ENCODE measurements at regions not wholly inside any gene's neighbourhood (a gene's known extent, or its start where the extent isn't known, plus 50 kb on each side); places are given as distances from the start of the nearest gene placed in this dataset.

DNA sequence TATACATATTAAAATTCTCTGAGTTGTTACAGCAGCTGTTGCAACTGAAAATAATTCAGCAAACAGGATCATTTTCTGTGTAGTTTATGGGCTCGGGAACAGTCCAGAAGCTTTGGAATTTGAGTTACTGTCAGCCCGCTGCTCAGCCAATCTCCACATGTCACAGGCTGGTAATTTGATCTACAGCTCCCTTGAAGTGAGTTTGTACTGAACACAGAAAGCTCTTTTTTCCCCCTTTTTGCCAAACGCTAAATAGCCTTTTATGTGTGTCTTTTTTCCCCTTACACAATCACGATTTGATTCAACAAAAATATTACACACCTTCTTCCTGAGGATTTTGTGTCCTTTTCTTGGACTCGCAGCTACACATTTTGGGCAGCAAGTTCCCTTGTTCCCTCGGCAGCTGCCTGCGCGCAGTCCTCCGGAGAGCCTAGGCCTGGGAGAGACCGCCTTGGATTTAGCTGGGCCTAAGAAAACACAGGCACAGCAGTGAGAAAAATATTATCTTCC, 371.4 kb downstream of the KCNRG start:
- peaks cover 0 to 17% (median 3%) of the 10 kb centered on the region in 11 donors for H3K9me3 Mint-ChIP-seq
- peaks cover 0 to 4% (median 0%) of the 10 kb centered on the region in 5 donors for H3K36me3 Mint-ChIP-seq
- H3K36me3 ChIP-seq (ENCODE audit: control insufficient read depth in 2 of 3, insufficient read depth in 3 of 3, low read length in 3 of 3): no peaks in the 10 kb centered on the region
- CTCF ChIA-PET: interaction anchor here (0.6 to 1.2 kb wide), 3 partner anchors 25 to 410 kb away, joined by 3 to 4 read pairs (median 3); no protein-coding TSS in a partner anchor
- H3K9me3 ChIP-seq (ENCODE audit: control insufficient read depth in 2 of 3, low read length in 3 of 3): no peaks in the 10 kb centered on the region
- ATAC-seq (no peak), DNase-seq (no peak)
- peaks cover 0 to 6% of the 10 kb centered on the region in 2 donors for H3K4me1 ChIP-seq (ENCODE audit: control insufficient read depth in 2 of 2, insufficient read depth in 2 of 2, low read length in 2 of 2)
- H3K4me3 ChIP-seq (ENCODE audit: low read length): no peak overlapping the region
- POLR2A ChIA-PET: interaction anchor here (0.7 kb wide), 1 partner anchor 120 kb away, joined by 6 read pairs; no protein-coding TSS in a partner anchor
- H3K27ac ChIP-seq (ENCODE audit: low read depth, low read length): no peak overlapping the region
- H3K27me3 ChIP-seq (ENCODE audit: control insufficient read depth in 2 of 2, insufficient read depth in 2 of 2, low read length in 2 of 2): no peaks in the 10 kb centered on the region
- H3K27me3 Mint-ChIP-seq: peaks cover 0 to 36% (median 0%) of the 10 kb centered on the region in 5 donors
- H3K27ac Mint-ChIP-seq: no peak overlapping the region
- H3K4me1 Mint-ChIP-seq: peaks cover 0 to 5% (median 0%) of the 10 kb centered on the region in 7 donors
- intact Hi-C loops (cut with micrococcal nuclease): loop anchor here in 1 of 2 donors (1.0 to 5.0 kb wide), 3 partner anchors 301 to 526 kb away; no protein-coding TSS in a partner anchor
- peak overlapping the region in 1 of 10 donors; percentile 6 for H3K4me3 Mint-ChIP-seq

DNA sequence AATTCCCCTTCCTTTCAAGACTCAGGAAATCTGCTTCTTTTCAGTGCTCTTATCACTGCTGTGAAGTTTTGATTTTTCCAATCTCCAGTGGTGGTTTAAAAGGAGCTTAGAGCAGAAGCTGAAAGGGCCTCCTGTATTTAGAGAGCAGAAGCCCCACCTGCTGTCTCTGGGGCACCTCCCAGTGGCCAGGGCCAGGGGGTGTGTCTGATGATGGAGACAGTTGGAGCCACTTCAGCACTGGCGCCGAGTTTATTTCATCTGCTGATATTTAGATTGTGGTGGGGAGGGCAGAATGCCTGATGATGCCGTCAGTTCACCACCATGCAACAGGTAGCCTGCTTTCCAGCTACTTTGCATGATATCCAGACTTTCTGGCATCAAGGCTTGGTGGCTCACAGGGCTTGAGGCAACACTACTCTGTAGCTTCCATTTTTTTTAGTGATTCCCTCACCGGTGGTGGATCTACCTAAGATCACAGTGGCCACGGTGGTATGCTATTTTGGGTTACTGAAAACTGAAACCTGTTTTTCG, 371.9 kb downstream of the KCNRG start:
- H3K4me1 ChIP-seq (ENCODE audit: control insufficient read depth in 2 of 2, insufficient read depth in 2 of 2, low read length in 2 of 2): peaks cover 0 to 6% of the 10 kb centered on the region in 2 donors
- ATAC-seq (peak; percentile 47), DNase-seq (peak in 2 of 9 donors; percentile 16 to 24)
- H3K36me3 Mint-ChIP-seq: peaks cover 0 to 4% (median 0%) of the 10 kb centered on the region in 5 donors
- intact Hi-C loops (cut with micrococcal nuclease): loop anchor here in 1 of 2 donors (1.0 to 5.0 kb wide), 3 partner anchors 302 to 525 kb away; no protein-coding TSS in a partner anchor
- ChIA-PET POLR2A (no interaction called here), CTCF (interaction anchor here (0.6 to 1.2 kb wide), 3 partner anchors 26 to 411 kb away, joined by 3 to 4 read pairs (median 3); no protein-coding TSS in a partner anchor)
- H3K9me3 Mint-ChIP-seq: peaks cover 0 to 12% (median 0%) of the 10 kb centered on the region in 11 donors
- no peaks in the 10 kb centered on the region for H3K27me3 ChIP-seq (ENCODE audit: control insufficient read depth in 2 of 2, insufficient read depth in 2 of 2, low read length in 2 of 2)
- no peaks in the 10 kb centered on the region for H3K36me3 ChIP-seq (ENCODE audit: control insufficient read depth in 2 of 3, insufficient read depth in 3 of 3, low read length in 3 of 3)
- peaks cover 0 to 39% (median 0%) of the 10 kb centered on the region in 5 donors for H3K27me3 Mint-ChIP-seq
- H3K4me3 Mint-ChIP-seq: no peak overlapping the region
- H3K4me1 Mint-ChIP-seq: peaks cover 0 to 5% (median 0%) of the 10 kb centered on the region in 7 donors
- no peak overlapping the region for H3K4me3 ChIP-seq (ENCODE audit: low read length)
- no peak overlapping the region for H3K27ac Mint-ChIP-seq
- no peaks in the 10 kb centered on the region for H3K9me3 ChIP-seq (ENCODE audit: control insufficient read depth in 2 of 3, low read length in 3 of 3)
- H3K27ac ChIP-seq (ENCODE audit: low read depth, low read length): no peak overlapping the region

DNA sequence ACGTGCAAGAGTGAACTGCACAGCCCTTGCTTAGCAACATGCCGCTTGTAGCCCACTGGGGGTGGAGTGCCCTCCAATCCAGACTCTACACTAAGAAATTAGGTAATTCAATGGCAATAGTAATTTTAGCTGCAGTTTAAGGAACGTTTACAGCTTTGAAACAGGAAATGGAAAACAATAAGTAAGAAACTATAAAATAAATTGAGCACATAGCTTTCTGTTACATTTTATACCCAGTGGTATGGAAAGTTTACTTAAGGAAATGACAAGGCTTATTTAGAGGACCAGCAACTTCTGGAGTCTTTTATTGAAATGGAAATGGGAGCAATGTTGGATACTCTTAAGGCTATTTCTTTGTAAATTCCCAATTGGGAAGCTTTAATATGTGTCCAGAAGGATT, 373.2 kb downstream of the KCNRG start:
- H3K4me1 Mint-ChIP-seq: peaks cover 0 to 5% (median 0%) of the 10 kb centered on the region in 7 donors
- Histone ChIP-seq H3K36me3 (ENCODE audit: control insufficient read depth in 2 of 3, insufficient read depth in 3 of 3, low read length in 3 of 3) (no peaks in the 10 kb centered on the region), H3K27me3 (ENCODE audit: control insufficient read depth in 2 of 2, insufficient read depth in 2 of 2, low read length in 2 of 2) (no peaks in the 10 kb centered on the region), H3K4me3 (ENCODE audit: low read length) (no peak overlapping the region), H3K9me3 (ENCODE audit: control insufficient read depth in 2 of 3, low read length in 3 of 3) (no peaks in the 10 kb centered on the region), H3K27ac (ENCODE audit: low read depth, low read length) (no peak overlapping the region), H3K4me1 (ENCODE audit: control insufficient read depth in 2 of 2, insufficient read depth in 2 of 2, low read length in 2 of 2) (peaks cover 0 to 6% of the 10 kb centered on the region in 2 donors)
- H3K27me3 Mint-ChIP-seq: peaks cover 0 to 41% (median 0%) of the 10 kb centered on the region in 5 donors
- CTCF ChIA-PET: interaction anchor here (1.2 kb wide), 1 partner anchor 306 kb away, joined by 6 read pairs; no protein-coding TSS in a partner anchor
- no peak overlapping the region for H3K27ac Mint-ChIP-seq
- intact Hi-C loops (cut with micrococcal nuclease): loop anchor here in 1 of 2 donors (5.0 kb wide), 1 partner anchor 524 kb away; no protein-coding TSS in a partner anchor
- H3K4me3 Mint-ChIP-seq: no peak overlapping the region
- no peaks in the 10 kb centered on the region for H3K36me3 Mint-ChIP-seq
- peaks cover 0 to under 1% (median 0%) of the 10 kb centered on the region in 11 donors for H3K9me3 Mint-ChIP-seq
- ATAC-seq (no peak), DNase-seq (no peak)
- POLR2A ChIA-PET: interaction anchor here (0.6 kb wide), 1 partner anchor 35 kb away, joined by 3 read pairs; no protein-coding TSS in a partner anchor

- POLR2A ChIA-PET: no interaction called here
These were observed 374.5 kb downstream of the KCNRG start for GRCh38 chr13:50389726-50390125.

GRCh38 chr13:50390503-50391248, 375.4 kb downstream of the KCNRG start:
- no peak for ATAC-seq
- no peaks in the 10 kb centered on the region for H3K4me1 ChIP-seq (ENCODE audit: control insufficient read depth in 2 of 2, insufficient read depth in 2 of 2, low read length in 2 of 2)
- Mint-ChIP-seq H3K9me3 (no peaks in the 10 kb centered on the region), H3K27me3 (peaks cover 0 to 38% (median 0%) of the 10 kb centered on the region in 5 donors), H3K4me3 (no peak overlapping the region), H3K36me3 (no peaks in the 10 kb centered on the region), H3K27ac (no peak overlapping the region), H3K4me1 (peaks cover 0 to 5% (median 0%) of the 10 kb centered on the region in 7 donors)
- POLR2A ChIA-PET: no interaction called here
- no peak for DNase-seq
- H3K36me3 ChIP-seq (ENCODE audit: control insufficient read depth in 2 of 3, insufficient read depth in 3 of 3, low read length in 3 of 3): no peaks in the 10 kb centered on the region
- CTCF ChIA-PET: no interaction called here
- no peak overlapping the region for H3K4me3 ChIP-seq (ENCODE audit: low read length)
- no peak overlapping the region for H3K27ac ChIP-seq (ENCODE audit: low read depth, low read length)
- H3K9me3 ChIP-seq (ENCODE audit: control insufficient read depth in 2 of 3, low read length in 3 of 3): no peaks in the 10 kb centered on the region
- intact Hi-C loops (cut with micrococcal nuclease): no loop called here
- H3K27me3 ChIP-seq (ENCODE audit: control insufficient read depth in 2 of 2, insufficient read depth in 2 of 2, low read length in 2 of 2): no peaks in the 10 kb centered on the region

More at GRCh38 chr13:50389726-50390125, 374.5 kb downstream of the KCNRG start:
- Mint-ChIP-seq H3K4me3 (no peak overlapping the region), H3K27ac (no peak overlapping the region), H3K9me3 (no peaks in the 10 kb centered on the region), H3K4me1 (peaks cover 0 to 5% (median 0%) of the 10 kb centered on the region in 7 donors), H3K27me3 (peaks cover 0 to 40% (median 0%) of the 10 kb centered on the region in 5 donors), H3K36me3 (no peaks in the 10 kb centered on the region)
- peaks cover 0 to 2% of the 10 kb centered on the region in 2 donors for H3K4me1 ChIP-seq (ENCODE audit: control insufficient read depth in 2 of 2, insufficient read depth in 2 of 2, low read length in 2 of 2)
- H3K27ac ChIP-seq (ENCODE audit: low read depth, low read length): no peak overlapping the region
- H3K4me3 ChIP-seq (ENCODE audit: low read length): no peak overlapping the region
- CTCF ChIA-PET: no interaction called here
- ATAC-seq (no peak), DNase-seq (no peak)
- H3K27me3 ChIP-seq (ENCODE audit: control insufficient read depth in 2 of 2, insufficient read depth in 2 of 2, low read length in 2 of 2): no peaks in the 10 kb centered on the region
- intact Hi-C loops (cut with micrococcal nuclease): loop anchor here in 1 of 2 donors (5.0 kb wide), 1 partner anchor 523 kb away; no protein-coding TSS in a partner anchor
- no peaks in the 10 kb centered on the region for H3K36me3 ChIP-seq (ENCODE audit: control insufficient read depth in 2 of 3, insufficient read depth in 3 of 3, low read length in 3 of 3)
- H3K9me3 ChIP-seq (ENCODE audit: control insufficient read depth in 2 of 3, low read length in 3 of 3): no peaks in the 10 kb centered on the region

DNA sequence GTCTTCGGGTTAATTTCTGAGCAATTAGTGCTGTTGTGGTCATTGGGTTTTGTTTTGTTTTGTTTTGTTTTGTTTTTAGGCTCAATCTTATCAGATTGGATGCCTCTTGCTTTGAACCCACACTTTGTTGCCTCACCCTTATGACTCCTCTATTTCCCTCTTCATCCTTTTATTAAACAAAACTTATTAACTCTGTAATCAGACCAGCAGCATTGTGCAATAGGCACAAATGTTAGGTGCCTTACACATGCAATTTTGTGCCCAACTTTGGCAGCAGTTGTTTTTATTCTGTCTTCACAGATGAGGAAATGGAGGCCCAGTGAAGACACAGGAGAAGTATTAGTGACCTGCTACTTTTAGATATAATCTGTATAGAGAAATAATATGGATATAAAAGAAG, 377.7 kb downstream of the KCNRG start:
- no peak for ATAC-seq
- H3K4me3 Mint-ChIP-seq: no peak overlapping the region

More for the DNA sequence above, 377.7 kb downstream of the KCNRG start:
- H3K4me1 Mint-ChIP-seq: no peaks in the 10 kb centered on the region
- Histone ChIP-seq H3K4me3 (ENCODE audit: low read length) (no peak overlapping the region), H3K4me1 (ENCODE audit: control insufficient read depth in 2 of 2, insufficient read depth in 2 of 2, low read length in 2 of 2) (no peaks in the 10 kb centered on the region), H3K9me3 (ENCODE audit: control insufficient read depth in 2 of 3, low read length in 3 of 3) (no peaks in the 10 kb centered on the region), H3K36me3 (ENCODE audit: control insufficient read depth in 2 of 3, insufficient read depth in 3 of 3, low read length in 3 of 3) (no peaks in the 10 kb centered on the region), H3K27ac (ENCODE audit: low read depth, low read length) (no peak overlapping the region), H3K27me3 (ENCODE audit: control insufficient read depth in 2 of 2, insufficient read depth in 2 of 2, low read length in 2 of 2) (no peaks in the 10 kb centered on the region)
- DNase-seq: no peak
- POLR2A ChIA-PET: no interaction called here
- CTCF ChIA-PET: no interaction called here
- peaks cover 0 to 28% (median 0%) of the 10 kb centered on the region in 5 donors for H3K27me3 Mint-ChIP-seq
- intact Hi-C loops (cut with micrococcal nuclease): no loop called here
- no peak overlapping the region for H3K27ac Mint-ChIP-seq
- no peaks in the 10 kb centered on the region for H3K9me3 Mint-ChIP-seq
- no peaks in the 10 kb centered on the region for H3K36me3 Mint-ChIP-seq

All from naive thymus-derived CD4-positive, alpha-beta T cell (primary cell).